ENCODE measurements at regions not wholly inside any gene's neighbourhood (a gene's known extent, or its start where the extent isn't known, plus 50 kb on each side); places are given as distances from the start of the nearest gene placed in this dataset.

GRCh38 chr3:65230261-65231139, 542.7 kb upstream of the ADAMTS9 start:
- TF ChIP-seq CTCF (IDR thresholded peaks at IDR 0.05; ENCODE audit: insufficient read depth, low read length) (no peak), POLR2AphosphoS5 (IDR thresholded peaks at IDR 0.05; ENCODE audit: low read depth) (no peak)

Measured in HL-60 (cell line).